ENCODE measurements at regions not wholly inside any gene's neighbourhood (a gene's known extent, or its start where the extent isn't known, plus 50 kb on each side); places are given as distances from the start of the nearest gene placed in this dataset.

DNA sequence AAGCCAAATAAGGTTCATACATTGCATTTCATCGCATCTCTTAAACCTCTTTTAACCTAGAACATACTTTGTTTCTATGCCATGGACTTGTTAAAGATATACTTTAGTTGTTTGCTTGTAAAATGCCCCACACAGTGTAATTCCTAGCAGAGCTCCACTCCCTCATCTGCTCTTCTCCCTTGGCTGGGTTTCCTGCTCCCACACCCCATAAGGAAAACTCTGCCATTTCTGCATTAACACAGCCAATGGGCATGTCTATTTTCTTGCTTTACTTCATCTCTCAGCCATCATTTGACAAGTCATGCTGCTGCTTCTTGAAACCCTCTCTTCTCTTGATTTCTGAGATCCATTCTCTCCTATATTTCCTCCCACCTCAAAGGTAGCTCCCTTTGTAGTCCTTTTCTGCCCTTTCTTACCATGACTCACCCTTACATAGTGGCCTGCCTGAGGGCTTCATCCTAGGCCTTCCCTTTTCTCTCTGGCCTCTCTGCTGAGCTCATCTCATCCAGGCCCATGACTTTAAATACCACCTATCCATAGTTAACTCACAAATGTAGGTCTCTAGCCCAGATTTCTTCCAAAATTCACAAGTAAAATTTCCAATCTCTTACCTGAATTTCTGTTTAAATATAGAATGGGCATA, 471.4 kb downstream of the ADRA2A start:
- Histone ChIP-seq H3K27me3 (ENCODE audit: insufficient read depth, low read length, poor library complexity, severe bottlenecking) (no peaks in the 10 kb centered on the region), H3K9me3 (ENCODE audit: insufficient read depth, low read depth, low read length) (no peaks in the 10 kb centered on the region), H3K4me2 (ENCODE audit: low read depth, low read length, poor library complexity, severe bottlenecking) (no peak overlapping the region), H3K4me1 (ENCODE audit: insufficient read depth, low read length, poor library complexity, severe bottlenecking) (no peaks in the 10 kb centered on the region), H3K79me2 (ENCODE audit: insufficient read depth, low read length) (no peaks in the 10 kb centered on the region), H3K4me3 (ENCODE audit: low read length, poor library complexity, severe bottlenecking) (no peak overlapping the region), H3K36me3 (ENCODE audit: insufficient read depth, low read length) (no peaks in the 10 kb centered on the region), H3K9me2 (replicated peaks; ENCODE audit: low read depth, low read length) (no peaks in the 10 kb centered on the region), H3F3A (ENCODE audit: low read depth) (no peaks in the 10 kb centered on the region), H4K20me1 (ENCODE audit: insufficient read depth, low read length, poor library complexity, severe bottlenecking) (no peaks in the 10 kb centered on the region), H3K9ac (ENCODE audit: low read depth, low read length, poor library complexity, severe bottlenecking) (no peak overlapping the region), H2AFZ (ENCODE audit: low read length) (no peak overlapping the region)
- TF ChIP-seq, protein P1, sequence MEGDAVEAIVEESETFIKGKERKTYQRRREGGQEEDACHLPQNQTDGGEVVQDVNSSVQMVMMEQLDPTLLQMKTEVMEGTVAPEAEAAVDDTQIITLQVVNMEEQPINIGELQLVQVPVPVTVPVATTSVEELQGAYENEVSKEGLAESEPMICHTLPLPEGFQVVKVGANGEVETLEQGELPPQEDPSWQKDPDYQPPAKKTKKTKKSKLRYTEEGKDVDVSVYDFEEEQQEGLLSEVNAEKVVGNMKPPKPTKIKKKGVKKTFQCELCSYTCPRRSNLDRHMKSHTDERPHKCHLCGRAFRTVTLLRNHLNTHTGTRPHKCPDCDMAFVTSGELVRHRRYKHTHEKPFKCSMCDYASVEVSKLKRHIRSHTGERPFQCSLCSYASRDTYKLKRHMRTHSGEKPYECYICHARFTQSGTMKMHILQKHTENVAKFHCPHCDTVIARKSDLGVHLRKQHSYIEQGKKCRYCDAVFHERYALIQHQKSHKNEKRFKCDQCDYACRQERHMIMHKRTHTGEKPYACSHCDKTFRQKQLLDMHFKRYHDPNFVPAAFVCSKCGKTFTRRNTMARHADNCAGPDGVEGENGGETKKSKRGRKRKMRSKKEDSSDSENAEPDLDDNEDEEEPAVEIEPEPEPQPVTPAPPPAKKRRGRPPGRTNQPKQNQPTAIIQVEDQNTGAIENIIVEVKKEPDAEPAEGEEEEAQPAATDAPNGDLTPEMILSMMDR (conservative IDR thresholded peaks at IDR 0.05; ENCODE audit: low read length) = no peak
- TF ChIP-seq EZH2phosphoT487 (IDR thresholded peaks at IDR 0.05; ENCODE audit: borderline replicate concordance) = no peak

DNA sequence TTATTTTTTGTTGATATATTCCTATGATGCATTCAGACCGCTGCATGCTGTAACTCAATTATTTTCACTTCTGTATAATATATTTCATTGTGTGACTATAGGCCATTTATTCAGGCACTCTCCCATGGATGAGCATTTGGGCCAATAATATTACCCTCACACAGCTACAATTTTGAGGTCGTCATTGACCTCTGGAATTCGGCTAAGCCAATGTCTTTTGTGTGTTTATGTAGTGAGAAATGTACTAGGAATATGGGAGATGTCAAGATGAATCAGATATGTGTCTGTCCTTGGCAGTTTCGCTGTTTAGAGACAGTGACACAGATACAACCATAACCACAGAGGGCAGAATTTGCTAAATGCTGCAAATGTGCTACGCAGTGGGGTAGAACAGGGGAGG, 474.2 kb downstream of the ADRA2A start:
- no peaks in the 10 kb centered on the region for H3K4me1 ChIP-seq (ENCODE audit: insufficient read depth, low read length, poor library complexity, severe bottlenecking)
- no peaks in the 10 kb centered on the region for H3F3A ChIP-seq (ENCODE audit: low read depth)
- no peak overlapping the region for H2AFZ ChIP-seq (ENCODE audit: low read length)
- H3K9me2 ChIP-seq (replicated peaks; ENCODE audit: low read depth, low read length) = no peaks in the 10 kb centered on the region
- H3K4me3 ChIP-seq (ENCODE audit: low read length, poor library complexity, severe bottlenecking) = no peak overlapping the region
- no peak overlapping the region for H3K9ac ChIP-seq (ENCODE audit: low read depth, low read length, poor library complexity, severe bottlenecking)
- TF ChIP-seq, protein P1 (conservative IDR thresholded peaks at IDR 0.05; ENCODE audit: low read length) = no peak
- TF ChIP-seq EZH2phosphoT487 (IDR thresholded peaks at IDR 0.05; ENCODE audit: borderline replicate concordance) = no peak
- no peaks in the 10 kb centered on the region for H3K27me3 ChIP-seq (ENCODE audit: insufficient read depth, low read length, poor library complexity, severe bottlenecking)
- no peaks in the 10 kb centered on the region for H3K9me3 ChIP-seq (ENCODE audit: insufficient read depth, low read depth, low read length)
- H3K79me2 ChIP-seq (ENCODE audit: insufficient read depth, low read length) = no peaks in the 10 kb centered on the region
- no peak overlapping the region for H3K4me2 ChIP-seq (ENCODE audit: low read depth, low read length, poor library complexity, severe bottlenecking)
- no peaks in the 10 kb centered on the region for H4K20me1 ChIP-seq (ENCODE audit: insufficient read depth, low read length, poor library complexity, severe bottlenecking)
- H3K36me3 ChIP-seq (ENCODE audit: insufficient read depth, low read length) = no peaks in the 10 kb centered on the region

DNA sequence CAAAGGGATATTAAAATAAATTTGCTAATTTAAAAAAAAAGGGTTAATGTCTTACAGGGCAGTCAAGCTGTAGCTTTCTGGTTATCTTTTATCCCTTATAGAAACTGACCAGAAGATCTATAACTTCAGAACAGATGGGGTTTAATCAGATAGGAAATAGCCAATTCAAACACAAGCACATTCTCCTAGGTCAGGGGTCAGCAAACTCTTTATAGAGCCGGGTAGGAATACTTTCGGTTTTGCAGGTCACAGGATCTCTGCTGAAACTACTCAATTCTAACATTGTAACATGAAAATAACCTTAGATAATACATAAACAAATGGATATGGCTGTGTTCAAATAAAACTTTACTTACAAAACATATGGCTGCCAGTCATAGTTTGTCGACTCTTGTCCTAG, 479.8 kb downstream of the ADRA2A start:
- no peaks in the 10 kb centered on the region for H3K27me3 ChIP-seq (ENCODE audit: insufficient read depth, low read length, poor library complexity, severe bottlenecking)
- H3K4me2 ChIP-seq (ENCODE audit: low read depth, low read length, poor library complexity, severe bottlenecking) = no peak overlapping the region
- H3K9me2 ChIP-seq (replicated peaks; ENCODE audit: low read depth, low read length) = no peaks in the 10 kb centered on the region
- H3K36me3 ChIP-seq (ENCODE audit: insufficient read depth, low read length) = no peaks in the 10 kb centered on the region
- TF ChIP-seq EZH2phosphoT487 (IDR thresholded peaks at IDR 0.05; ENCODE audit: borderline replicate concordance) = no peak
- TF ChIP-seq, protein P1 (conservative IDR thresholded peaks at IDR 0.05; ENCODE audit: low read length) = no peak
- no peak overlapping the region for H2AFZ ChIP-seq (ENCODE audit: low read length)
- H3K9me3 ChIP-seq (ENCODE audit: insufficient read depth, low read depth, low read length) = no peaks in the 10 kb centered on the region
- no peaks in the 10 kb centered on the region for H3K79me2 ChIP-seq (ENCODE audit: insufficient read depth, low read length)
- H3K4me1 ChIP-seq (ENCODE audit: insufficient read depth, low read length, poor library complexity, severe bottlenecking) = no peaks in the 10 kb centered on the region
- no peaks in the 10 kb centered on the region for H4K20me1 ChIP-seq (ENCODE audit: insufficient read depth, low read length, poor library complexity, severe bottlenecking)
- H3K4me3 ChIP-seq (ENCODE audit: low read length, poor library complexity, severe bottlenecking) = no peak overlapping the region
- H3K9ac ChIP-seq (ENCODE audit: low read depth, low read length, poor library complexity, severe bottlenecking) = no peak overlapping the region
- no peaks in the 10 kb centered on the region for H3F3A ChIP-seq (ENCODE audit: low read depth)

Data from Loucy (cell line).